ENCODE measurements at regions not wholly inside any gene's neighbourhood (a gene's known extent, or its start where the extent isn't known, plus 50 kb on each side); places are given as distances from the start of the nearest gene placed in this dataset.
"Not testable (repeated sequence)": the region's sequence is repeated elsewhere in the genome, so short reads cannot be mapped to it uniquely, and the experiment has no call there.

- peak; percentile 9 for DNase-seq (ENCODE audit: low spot score)
Measured at GRCh38 chr10:118870467-118871243, 115.9 kb upstream of the CACUL1 start.

GRCh38 chr10:118871244-118871865 is 116.6 kb upstream of the CACUL1 start:
- peak; percentile 18 for DNase-seq (ENCODE audit: low spot score)

GRCh38 chr10:118873091-118873737 is 118.4 kb upstream of the CACUL1 start:
- DNase-seq (ENCODE audit: low spot score): no peak

- DNase-seq (ENCODE audit: low spot score): peak; percentile 8
Measured at GRCh38 chr10:118873738-118874105, 119.0 kb upstream of the CACUL1 start.

- DNase-seq (ENCODE audit: low spot score): no peak
Measured at GRCh38 chr10:118874171-118874570, 119.4 kb upstream of the CACUL1 start.

- DNase-seq (ENCODE audit: low spot score): no peak
Measured at GRCh38 chr10:118875087-118875486, 120.3 kb upstream of the CACUL1 start.

- DNase-seq (ENCODE audit: low spot score): no peak
Measured at GRCh38 chr10:118882741-118883140, 128.0 kb upstream of the CACUL1 start.

- no peak for DNase-seq (ENCODE audit: low spot score)
Measured at GRCh38 chr10:118892255-118892654, 137.3 kb upstream of the NANOS1 start.

- not testable (repeated sequence) for DNase-seq (ENCODE audit: low spot score)
Measured at GRCh38 chr10:118894891-118895290, 134.6 kb upstream of the NANOS1 start.

GRCh38 chr10:118900617-118901016 is 128.9 kb upstream of the NANOS1 start:
- DNase-seq (ENCODE audit: low spot score): no peak

GRCh38 chr10:118901380-118901779 is 128.1 kb upstream of the NANOS1 start:
- no peak for DNase-seq (ENCODE audit: low spot score)

GRCh38 chr10:118901906-118902305 is 127.6 kb upstream of the NANOS1 start:
- no peak for DNase-seq (ENCODE audit: low spot score)

- not testable (repeated sequence) for DNase-seq (ENCODE audit: low spot score)
Measured at GRCh38 chr10:118902656-118903055, 126.9 kb upstream of the NANOS1 start.

- DNase-seq (ENCODE audit: low spot score): no peak
Measured at GRCh38 chr10:118903251-118903650, 126.3 kb upstream of the NANOS1 start.

- no peak for DNase-seq (ENCODE audit: low spot score)
Measured at GRCh38 chr10:118903691-118904090, 125.8 kb upstream of the NANOS1 start.

- DNase-seq (ENCODE audit: low spot score): no peak
Measured at GRCh38 chr10:118904286-118904685, 125.2 kb upstream of the NANOS1 start.

GRCh38 chr10:118907051-118907450 is 122.5 kb upstream of the NANOS1 start:
- no peak for DNase-seq (ENCODE audit: low spot score)

- DNase-seq (ENCODE audit: low spot score): no peak
Measured at GRCh38 chr10:118908557-118909256, 120.8 kb upstream of the NANOS1 start.

GRCh38 chr10:118910702-118911101 is 118.8 kb upstream of the NANOS1 start:
- DNase-seq (ENCODE audit: low spot score): no peak

- peak; percentile 48 for DNase-seq (ENCODE audit: low spot score)
Measured at GRCh38 chr10:118911363-118911762, 118.2 kb upstream of the NANOS1 start.

- DNase-seq (ENCODE audit: low spot score): no peak
Measured at GRCh38 chr10:118912961-118913600, 116.4 kb upstream of the NANOS1 start.

GRCh38 chr10:118913825-118914224 is 115.7 kb upstream of the NANOS1 start:
- DNase-seq (ENCODE audit: low spot score): no peak

Measured in LoVo (cell line).